Neural cell (in vitro differentiated cells): ENCODE measurements at regions not wholly inside any gene's neighbourhood (a gene's known extent, or its start where the extent isn't known, plus 50 kb on each side); places are given as distances from the start of the nearest gene placed in this dataset.

ENCODE experiments used
- H2AFZ ChIP-seq: fragments of 200-600, 300-800 bp; sonication (generic), shearing (Covaris generic); 2 replicates; pipeline ENCODE4 v1.6.0; 2014; ENCODE audit warnings: low read depth, mild to moderate bottlenecking, antibody characterized with exemption, low read length, moderate library complexity
- H3F3A ChIP-seq: fragments of 200-600 bp; shearing (Covaris generic); 2 replicates; pipeline ENCODE4 v1.6.1; 2016; ENCODE audit warnings: mild to moderate bottlenecking, moderate library complexity, mixed read lengths, antibody characterized with exemption, low read length; ENCODE audit not compliant: insufficient read depth, poor library complexity, severe bottlenecking
- H3K27ac ChIP-seq: fragments of 200-600, 300-800 bp; sonication (generic), shearing (Covaris generic); 2 replicates; pipeline ENCODE4 v1.5.1; 2014; ENCODE audit warnings: mild to moderate bottlenecking, low read length, moderate library complexity
- H3K27me3 ChIP-seq: fragments of 300-800, 200-600 bp; sonication (generic), shearing (Covaris generic); 2 replicates; pipeline ENCODE4 v1.6.0; 2014; ENCODE audit warnings: mild to moderate bottlenecking, low read depth, low read length, moderate library complexity; ENCODE audit not compliant: insufficient read depth
- H3K36me3 ChIP-seq: fragments of 300-800, 200-600 bp; sonication (generic), shearing (Covaris generic); 2 replicates; pipeline ENCODE4 v1.5.1; 2014; ENCODE audit warnings: mild to moderate bottlenecking, antibody characterized with exemption, low read length, moderate library complexity; ENCODE audit not compliant: insufficient read depth
- H3K4me2 ChIP-seq: fragments of 300-800, 200-600 bp; sonication (generic), shearing (Covaris generic); 2 replicates; pipeline ENCODE4 v1.6.0; 2014; ENCODE audit warnings: mild to moderate bottlenecking, low read length
- H3K4me3 ChIP-seq: fragments of 300-800, 200-600 bp; sonication (generic), shearing (Covaris generic); 2 replicates; pipeline ENCODE4 v1.5.1; 2014; ENCODE audit warnings: mild to moderate bottlenecking, low read length, moderate library complexity
- H3K79me2 ChIP-seq: fragments of 200-600 bp; shearing (Covaris generic); replicated peaks from 2 replicates; pipeline ENCODE4 v1.6.0; 2014; ENCODE audit warnings: mild to moderate bottlenecking, low read length, moderate library complexity; ENCODE audit not compliant: insufficient read depth
- H3K9ac ChIP-seq: fragments of 300-800, 200-600 bp; sonication (generic), shearing (Covaris generic); 2 replicates; pipeline ENCODE4 v1.6.1; 2016; ENCODE audit warnings: mild to moderate bottlenecking, low read length, mixed read lengths
- H3K9me2 ChIP-seq: fragments of 200-600 bp; shearing (Covaris generic); 2 replicates; pipeline ENCODE4 v1.6.1; 2016; ENCODE audit warnings: mild to moderate bottlenecking, low read length, mixed read lengths; ENCODE audit not compliant: insufficient read depth
- H3K9me3 ChIP-seq: fragments of 200-600, 300-800 bp; sonication (generic), shearing (Covaris generic); 2 replicates; pipeline ENCODE4 v1.6.1; 2016; ENCODE audit warnings: mild to moderate bottlenecking, mixed run types, low read length, moderate library complexity, mixed read lengths
- H4K20me1 ChIP-seq: fragments of 200-600 bp; shearing (Covaris generic); 2 replicates; pipeline ENCODE4 v1.6.1; 2016; ENCODE audit warnings: mild to moderate bottlenecking, mixed run types; ENCODE audit not compliant: insufficient read depth
- EP300 ChIP-seq: fragments of 450-650 bp; conservative IDR thresholded peaks from 2 replicates; pipeline ENCODE4 v1.6.1; 2014; ENCODE audit warnings: antibody characterized with exemption, mild to moderate bottlenecking, moderate library complexity; ENCODE audit not compliant: poor library complexity, severe bottlenecking
- EZH2 ChIP-seq: fragments of 200-600, 300-800 bp; shearing (Covaris generic), sonication (generic); IDR thresholded peaks from 2 replicates; pipeline ENCODE4 v1.6.1; 2014; ENCODE audit warnings: antibody characterized with exemption, low read length, borderline replicate concordance, mild to moderate bottlenecking; ENCODE audit not compliant: insufficient read depth, poor library complexity, severe bottlenecking
- MXI1 ChIP-seq: fragments of 450-650 bp; conservative IDR thresholded peaks from 2 replicates; pipeline ENCODE4 v1.6.1; 2014; ENCODE audit warnings: antibody characterized with exemption, mild to moderate bottlenecking; ENCODE audit not compliant: poor library complexity, severe bottlenecking
- POLR2AphosphoS5 ChIP-seq: IDR thresholded peaks from 2 replicates; pipeline ENCODE4 v1.6.1; 2012
- RAD21 ChIP-seq: fragments of 450-650 bp; conservative IDR thresholded peaks from 2 replicates; pipeline ENCODE4 v1.6.1; 2014; ENCODE audit warnings: antibody characterized with exemption, mild to moderate bottlenecking, moderate library complexity
- REST ChIP-seq: IDR thresholded peaks from 2 replicates; pipeline ENCODE4 v1.6.1; 2012; ENCODE audit warnings: borderline replicate concordance
- SMC3 ChIP-seq: fragments of 450-650 bp; conservative IDR thresholded peaks from 2 replicates; pipeline ENCODE4 v1.6.1; 2014; ENCODE audit warnings: antibody characterized with exemption, mild to moderate bottlenecking, moderate library complexity; ENCODE audit not compliant: poor library complexity
- TAF1 ChIP-seq: IDR thresholded peaks from 2 replicates; pipeline ENCODE4 v1.6.1; 2012; ENCODE audit warnings: low read depth
- TF ChIP-seq, protein P1 (sequence below): fragments of 450-650 bp; IDR thresholded peaks from 2 replicates; pipeline ENCODE4 v1.5.1; 2014; ENCODE audit warnings: antibody characterized with exemption, mild to moderate bottlenecking, moderate library complexity; ENCODE audit not compliant: poor library complexity, severe bottlenecking

- H3K9ac ChIP-seq = no peak overlapping the region
- H3K9me2 ChIP-seq = no peaks in the 10 kb centered on the region
- H3K9me3 ChIP-seq = no peaks in the 10 kb centered on the region
Observed at GRCh38 chr7:142314281-142314680, 56.4 kb upstream of the PRSS58 start.

DNA sequence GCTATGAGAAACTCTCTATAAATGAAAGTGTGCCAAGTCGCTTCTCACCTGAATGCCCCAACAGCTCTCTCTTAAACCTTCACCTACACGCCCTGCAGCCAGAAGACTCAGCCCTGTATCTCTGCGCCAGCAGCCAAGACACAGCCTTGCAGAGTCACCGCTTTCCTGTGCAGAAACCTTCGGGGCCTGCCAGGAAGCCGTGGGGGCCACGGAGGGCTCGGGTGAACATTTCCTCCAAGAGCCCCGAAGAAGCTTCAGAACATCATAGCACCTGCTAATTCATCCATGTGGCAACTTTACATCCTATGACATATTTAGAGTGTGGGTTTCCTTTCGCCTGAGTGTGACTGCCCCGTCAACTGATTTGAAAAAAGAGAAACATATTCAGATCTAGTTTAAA lies 55.7 kb upstream of the PRSS58 start:
- no peaks in the 10 kb centered on the region for H3K9me3 ChIP-seq
- H3K27ac ChIP-seq = no peak overlapping the region
- no peaks in the 10 kb centered on the region for H3K79me2 ChIP-seq
- H3K36me3 ChIP-seq = no peaks in the 10 kb centered on the region
- H3K4me3 ChIP-seq = no peak overlapping the region
- no peaks in the 10 kb centered on the region for H3F3A ChIP-seq
- H2AFZ ChIP-seq = no peak overlapping the region
- H4K20me1 ChIP-seq = no peaks in the 10 kb centered on the region
- H3K9ac ChIP-seq = no peak overlapping the region
- no peaks in the 10 kb centered on the region for H3K9me2 ChIP-seq
- no peaks in the 10 kb centered on the region for H3K27me3 ChIP-seq
- TF ChIP-seq MXI1 (no peak), EZH2 (no peak), SMC3 (no peak), RAD21 (no peak), POLR2AphosphoS5 (no peak), TAF1 (no peak), EP300 (no peak), REST (no peak)
- TF ChIP-seq, protein P1, sequence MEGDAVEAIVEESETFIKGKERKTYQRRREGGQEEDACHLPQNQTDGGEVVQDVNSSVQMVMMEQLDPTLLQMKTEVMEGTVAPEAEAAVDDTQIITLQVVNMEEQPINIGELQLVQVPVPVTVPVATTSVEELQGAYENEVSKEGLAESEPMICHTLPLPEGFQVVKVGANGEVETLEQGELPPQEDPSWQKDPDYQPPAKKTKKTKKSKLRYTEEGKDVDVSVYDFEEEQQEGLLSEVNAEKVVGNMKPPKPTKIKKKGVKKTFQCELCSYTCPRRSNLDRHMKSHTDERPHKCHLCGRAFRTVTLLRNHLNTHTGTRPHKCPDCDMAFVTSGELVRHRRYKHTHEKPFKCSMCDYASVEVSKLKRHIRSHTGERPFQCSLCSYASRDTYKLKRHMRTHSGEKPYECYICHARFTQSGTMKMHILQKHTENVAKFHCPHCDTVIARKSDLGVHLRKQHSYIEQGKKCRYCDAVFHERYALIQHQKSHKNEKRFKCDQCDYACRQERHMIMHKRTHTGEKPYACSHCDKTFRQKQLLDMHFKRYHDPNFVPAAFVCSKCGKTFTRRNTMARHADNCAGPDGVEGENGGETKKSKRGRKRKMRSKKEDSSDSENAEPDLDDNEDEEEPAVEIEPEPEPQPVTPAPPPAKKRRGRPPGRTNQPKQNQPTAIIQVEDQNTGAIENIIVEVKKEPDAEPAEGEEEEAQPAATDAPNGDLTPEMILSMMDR = no peak
- H3K4me2 ChIP-seq = no peak overlapping the region

More at GRCh38 chr7:142314281-142314680, 56.4 kb upstream of the PRSS58 start:
- Histone ChIP-seq H3K27me3 (no peaks in the 10 kb centered on the region), H3K79me2 (no peaks in the 10 kb centered on the region), H2AFZ (no peak overlapping the region), H3F3A (no peaks in the 10 kb centered on the region), H3K27ac (no peak overlapping the region), H3K4me3 (no peak overlapping the region), H3K36me3 (no peaks in the 10 kb centered on the region), H4K20me1 (no peaks in the 10 kb centered on the region), H3K4me2 (no peak overlapping the region)
- TF ChIP-seq MXI1 = no peak
- TF ChIP-seq RAD21 = no peak
- no peak for TF ChIP-seq EP300
- TF ChIP-seq POLR2AphosphoS5 = no peak
- TF ChIP-seq SMC3 = no peak
- TF ChIP-seq EZH2 = no peak
- no peak for TF ChIP-seq TAF1
- TF ChIP-seq, protein P1 = no peak
- no peak for TF ChIP-seq REST
